Mesothelial cell of epicardium (in vitro differentiated cells): ENCODE measurements at regions not wholly inside any gene's neighbourhood (a gene's known extent, or its start where the extent isn't known, plus 50 kb on each side); places are given as distances from the start of the nearest gene placed in this dataset.

Experiments
- DNase-seq, 2 experiments: peaks; one replicate each; pipeline ENCODE4 v3.0.0; 2021; ENCODE audit warnings: low spot score in 2 of 2; ENCODE audit not compliant: unreplicated experiment in 2 of 2
- H3K27ac Mint-ChIP-seq: 2 replicates; pipeline ENCODE4 v1.8.0; 2021; ENCODE audit warnings: mixed read lengths
- H3K27me3 Mint-ChIP-seq: 2 replicates; pipeline ENCODE4 v1.8.0; 2021; ENCODE audit warnings: low read depth, mixed read lengths
- H3K36me3 Mint-ChIP-seq: 2 replicates; pipeline ENCODE4 v1.8.0; 2021; ENCODE audit warnings: mixed read lengths
- H3K4me1 Mint-ChIP-seq: 2 replicates; pipeline ENCODE4 v1.8.0; 2021; ENCODE audit warnings: mixed read lengths
- H3K4me3 Mint-ChIP-seq: 2 replicates; pipeline ENCODE4 v1.8.0; 2021; ENCODE audit warnings: mild to moderate bottlenecking, moderate library complexity, mixed read lengths
- H3K9me3 Mint-ChIP-seq: 2 replicates; pipeline ENCODE4 v1.8.0; 2021; ENCODE audit warnings: mixed read lengths
- CTCF ChIP-seq: fragments of 200-600 bp; sonication (generic); IDR thresholded peaks from one replicate; pipeline ENCODE4 v1.5.0; 2021; ENCODE audit warnings: antibody characterized with exemption; ENCODE audit not compliant: unreplicated experiment

GRCh38 chr2:41355794-41356193 is 692.0 kb upstream of the PKDCC start:
- peaks cover 10% of the 10 kb centered on the region for H3K9me3 Mint-ChIP-seq
- no peak for TF ChIP-seq CTCF

GRCh38 chr2:41364842-41365241 is 683.0 kb upstream of the PKDCC start:
- TF ChIP-seq CTCF, result no peak
- H3K4me3 Mint-ChIP-seq, result no peak overlapping the region
- no peak overlapping the region for H3K27ac Mint-ChIP-seq
- H3K9me3 Mint-ChIP-seq, result peaks cover 37% of the 10 kb centered on the region
- no peaks in the 10 kb centered on the region for H3K4me1 Mint-ChIP-seq
- no peaks in the 10 kb centered on the region for H3K27me3 Mint-ChIP-seq
- no peak for DNase-seq
- peaks cover 10% of the 10 kb centered on the region for H3K36me3 Mint-ChIP-seq

More at GRCh38 chr2:41355794-41356193, 692.0 kb upstream of the PKDCC start:
- H3K4me1 Mint-ChIP-seq, result no peaks in the 10 kb centered on the region
- DNase-seq, result no peak
- no peaks in the 10 kb centered on the region for H3K27me3 Mint-ChIP-seq
- no peak overlapping the region for H3K27ac Mint-ChIP-seq
- H3K4me3 Mint-ChIP-seq, result no peak overlapping the region
- H3K36me3 Mint-ChIP-seq, result no peaks in the 10 kb centered on the region

GRCh38 chr2:41375901-41376300 is 671.9 kb upstream of the PKDCC start:
- Mint-ChIP-seq H3K27me3 (no peaks in the 10 kb centered on the region), H3K4me1 (peaks cover 31% of the 10 kb centered on the region), H3K9me3 (peaks cover 18% of the 10 kb centered on the region), H3K4me3 (no peak overlapping the region), H3K27ac (peak overlapping the region; percentile 1), H3K36me3 (peaks cover 2% of the 10 kb centered on the region)
- no peak for TF ChIP-seq CTCF
- no peak for DNase-seq

- no peaks in the 10 kb centered on the region for H3K36me3 Mint-ChIP-seq
- H3K27ac Mint-ChIP-seq, result peak overlapping the region; percentile 45
- H3K27me3 Mint-ChIP-seq, result no peaks in the 10 kb centered on the region
- no peak for DNase-seq
- H3K4me3 Mint-ChIP-seq, result no peak overlapping the region
- H3K9me3 Mint-ChIP-seq, result no peaks in the 10 kb centered on the region
- no peak for TF ChIP-seq CTCF
- peaks cover 31% of the 10 kb centered on the region for H3K4me1 Mint-ChIP-seq
Measured at GRCh38 chr2:41377837-41378236, 670.0 kb upstream of the PKDCC start.

GRCh38 chr2:41378420-41378819 is 669.4 kb upstream of the PKDCC start:
- Mint-ChIP-seq H3K4me3 (no peak overlapping the region), H3K4me1 (peaks cover 31% of the 10 kb centered on the region), H3K27me3 (no peaks in the 10 kb centered on the region), H3K36me3 (no peaks in the 10 kb centered on the region), H3K27ac (no peak overlapping the region), H3K9me3 (no peaks in the 10 kb centered on the region)
- DNase-seq, result no peak
- no peak for TF ChIP-seq CTCF

GRCh38 chr2:41379496-41380221 is 668.2 kb upstream of the PKDCC start:
- TF ChIP-seq CTCF, result no peak
- no peaks in the 10 kb centered on the region for H3K9me3 Mint-ChIP-seq
- H3K27me3 Mint-ChIP-seq, result no peaks in the 10 kb centered on the region
- peaks cover 31% of the 10 kb centered on the region for H3K4me1 Mint-ChIP-seq
- H3K27ac Mint-ChIP-seq, result no peak overlapping the region
- H3K36me3 Mint-ChIP-seq, result no peaks in the 10 kb centered on the region
- no peak overlapping the region for H3K4me3 Mint-ChIP-seq
- no peak for DNase-seq
